HG02885 (cell line): ENCODE measurements at regions not wholly inside any gene's neighbourhood (a gene's known extent, or its start where the extent isn't known, plus 50 kb on each side); places are given as distances from the start of the nearest gene placed in this dataset.

Experiments
- ATAC-seq: cut with Tn5 transposase; IDR thresholded peaks from one replicate; pipeline ENCODE4 v1.9.1; 2021; ENCODE audit warnings: mild to moderate bottlenecking; ENCODE audit not compliant: unreplicated experiment, poor library complexity

GRCh38 chr6:138004430-138005287 lies 102.6 kb downstream of the PERP start:
- no peak for ATAC-seq

GRCh38 chr6:138005846-138006245 lies 101.4 kb downstream of the PERP start:
- ATAC-seq, result peak; percentile 45

GRCh38 chr6:138007014-138007472 lies 100.2 kb downstream of the PERP start:
- no peak for ATAC-seq

DNA sequence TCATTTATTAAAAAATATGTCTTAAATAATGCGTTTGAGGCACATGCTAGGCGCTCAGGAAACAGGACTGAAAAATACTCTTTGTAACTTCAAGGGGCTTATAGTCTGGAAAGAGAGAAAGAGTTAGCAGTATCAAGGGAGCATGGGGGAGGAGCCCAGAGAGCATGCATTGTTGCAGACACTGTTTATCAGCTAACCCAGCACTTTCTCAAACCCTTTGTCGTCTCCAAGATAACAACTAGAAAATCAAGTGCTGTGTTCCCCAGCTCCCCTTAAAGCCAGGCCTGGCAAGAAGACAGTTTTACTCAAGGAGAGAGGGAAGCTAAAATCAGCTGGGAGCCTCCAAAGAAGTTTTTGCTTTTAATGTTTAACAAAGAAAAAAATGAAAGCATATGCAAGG lies 98.4 kb downstream of the PERP start:
- ATAC-seq, result no peak

GRCh38 chr6:138011413-138011812 lies 95.8 kb downstream of the PERP start:
- no peak for ATAC-seq

- no peak for ATAC-seq
Measured at GRCh38 chr6:138012682-138013081, 94.5 kb downstream of the PERP start.

GRCh38 chr6:138013959-138014358 lies 93.3 kb downstream of the PERP start:
- ATAC-seq, result no peak

DNA sequence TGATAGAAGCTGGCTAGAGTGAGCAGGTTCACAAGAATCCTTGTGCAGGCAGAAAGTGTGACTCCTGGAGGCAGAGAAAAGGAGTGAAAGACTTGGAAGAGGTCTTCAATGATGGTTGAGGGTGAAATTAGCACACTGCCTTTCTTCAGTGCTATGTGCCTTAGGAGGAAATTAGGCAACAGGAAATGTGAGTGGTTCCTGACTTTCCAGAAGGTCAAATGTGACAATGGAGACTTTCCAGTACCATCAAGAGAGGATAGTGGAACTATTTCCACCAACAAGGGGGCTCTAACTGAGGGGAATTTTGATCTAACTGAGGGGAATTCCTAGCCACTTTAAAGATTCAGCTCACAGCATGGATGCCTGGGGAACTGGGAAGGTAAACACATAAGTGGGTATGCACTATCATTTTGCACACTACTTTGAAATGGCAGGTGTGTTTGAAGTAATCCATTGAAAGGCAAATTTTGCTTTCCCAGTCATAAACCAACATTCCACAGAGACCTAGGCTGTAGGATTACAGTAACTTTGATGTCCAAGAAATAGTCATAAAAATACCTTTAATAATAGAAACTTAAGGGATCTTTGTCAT lies 90.0 kb downstream of the PERP start:
- ATAC-seq, result no peak

GRCh38 chr6:138018297-138018696 lies 88.9 kb downstream of the PERP start:
- ATAC-seq, result no peak

- no peak for ATAC-seq
Measured at GRCh38 chr6:138025528-138025978, 81.7 kb downstream of the PERP start.

DNA sequence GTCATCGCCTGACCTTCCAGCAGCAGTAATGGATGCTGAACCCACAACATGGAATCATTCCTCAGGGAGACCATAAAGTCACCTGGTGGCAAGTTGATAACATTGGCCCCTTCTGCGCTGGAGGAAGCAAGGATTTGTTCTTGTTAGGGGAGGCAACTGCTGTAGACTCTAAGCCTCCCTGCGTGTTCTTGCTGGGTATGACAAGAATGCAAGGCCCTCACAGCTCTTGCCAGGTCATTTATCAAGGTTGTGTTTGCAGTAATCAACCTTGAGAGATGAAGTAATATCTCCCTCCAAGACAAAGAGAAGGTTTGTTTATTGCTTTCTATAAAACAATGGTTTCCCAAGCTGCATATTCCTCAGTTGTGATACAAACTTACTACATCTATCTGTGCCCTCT lies 80.9 kb downstream of the PERP start:
- ATAC-seq, result no peak

GRCh38 chr6:138028893-138029292 lies 78.3 kb downstream of the PERP start:
- ATAC-seq, result no peak

- no peak for ATAC-seq
Measured at GRCh38 chr6:138030872-138031271, 76.3 kb downstream of the PERP start.

- no peak for ATAC-seq
Measured at GRCh38 chr6:138031417-138031816, 75.8 kb downstream of the PERP start.

GRCh38 chr6:138031850-138032249 lies 75.4 kb downstream of the PERP start:
- no peak for ATAC-seq

- no peak for ATAC-seq
Measured at GRCh38 chr6:138032571-138032970, 74.6 kb downstream of the PERP start.

GRCh38 chr6:138034229-138034628 lies 73.0 kb downstream of the PERP start:
- no peak for ATAC-seq

GRCh38 chr6:138035070-138035469 lies 72.1 kb downstream of the PERP start:
- ATAC-seq, result no peak

DNA sequence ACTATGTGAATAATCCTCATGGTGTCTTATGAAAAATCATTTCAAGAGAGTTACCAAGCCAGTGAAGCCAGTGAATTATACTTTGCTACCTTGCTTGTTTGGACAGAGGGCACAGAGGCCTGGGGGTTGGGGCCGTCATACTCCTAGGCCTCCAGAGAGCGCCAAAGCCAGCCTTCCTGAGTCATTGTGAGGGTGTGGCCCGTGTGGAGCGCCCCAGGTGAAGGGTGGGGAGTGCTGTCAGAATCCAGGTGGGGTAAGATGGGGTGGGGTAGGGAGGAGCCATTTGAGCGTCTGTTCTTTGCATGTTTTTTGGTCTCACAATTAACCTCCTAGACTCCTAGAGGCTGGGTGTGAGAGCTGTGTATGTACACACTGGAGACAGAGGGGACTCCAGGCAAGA lies 71.1 kb downstream of the PERP start:
- ATAC-seq, result no peak

GRCh38 chr6:138037009-138037504 lies 70.2 kb downstream of the PERP start:
- ATAC-seq, result no peak

DNA sequence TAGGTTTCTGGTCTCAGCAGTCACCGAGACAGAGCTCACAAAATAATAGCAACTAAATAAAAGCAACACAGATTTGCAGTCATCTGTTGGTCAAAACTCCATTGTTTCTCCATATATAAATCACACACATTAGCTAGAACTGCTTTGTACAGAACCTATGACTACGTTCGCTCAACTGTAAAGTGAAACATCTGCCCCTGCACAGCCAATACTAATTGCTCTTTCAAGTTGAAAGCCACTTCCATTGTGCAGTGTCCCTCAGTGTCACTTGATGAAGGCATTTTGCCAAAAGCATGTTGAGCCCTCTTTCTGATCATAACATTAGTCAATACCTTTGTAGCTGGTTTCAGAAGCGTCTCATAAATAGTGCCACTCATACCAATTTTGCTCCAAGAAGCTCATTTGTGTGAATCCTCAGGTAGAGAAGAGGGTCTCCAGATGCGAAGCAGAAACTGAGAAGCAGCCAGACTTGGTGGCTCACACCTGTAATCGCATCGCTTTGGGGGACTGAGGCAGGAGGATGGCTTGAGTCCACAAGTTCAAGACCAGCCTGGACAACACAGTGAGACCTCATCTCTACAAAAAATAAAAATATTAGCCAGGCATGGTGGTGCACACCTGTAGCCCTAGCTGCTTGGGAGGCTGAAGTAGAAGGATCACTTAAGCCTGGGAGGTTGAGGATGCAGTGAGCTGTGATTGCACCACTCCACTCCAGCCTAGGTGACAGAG lies 68.9 kb downstream of the PERP start:
- no peak for ATAC-seq
